ENCODE measurements at regions not wholly inside any gene's neighbourhood (a gene's known extent, or its start where the extent isn't known, plus 50 kb on each side); places are given as distances from the start of the nearest gene placed in this dataset.

DNA sequence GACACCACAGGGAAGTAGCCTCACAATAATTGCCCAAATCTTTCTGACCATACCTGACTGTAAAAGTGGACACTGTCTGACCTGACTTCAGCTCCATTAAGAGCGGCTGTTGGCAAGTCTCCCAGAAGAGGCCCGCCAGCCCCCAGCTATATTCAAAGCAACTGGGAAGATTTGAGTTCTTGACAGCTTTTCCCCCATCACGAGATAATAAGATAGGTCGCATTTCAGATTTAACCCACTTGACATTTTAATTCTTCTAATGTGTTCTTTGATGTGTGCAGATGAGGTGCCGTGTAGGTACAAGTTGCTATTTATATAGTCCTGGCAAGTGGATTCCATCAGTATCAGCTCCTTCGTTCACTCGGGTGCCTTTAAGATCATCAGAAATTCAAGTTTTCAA, 345.7 kb downstream of the DRD1 start:
- no peak for DNase-seq

DNA sequence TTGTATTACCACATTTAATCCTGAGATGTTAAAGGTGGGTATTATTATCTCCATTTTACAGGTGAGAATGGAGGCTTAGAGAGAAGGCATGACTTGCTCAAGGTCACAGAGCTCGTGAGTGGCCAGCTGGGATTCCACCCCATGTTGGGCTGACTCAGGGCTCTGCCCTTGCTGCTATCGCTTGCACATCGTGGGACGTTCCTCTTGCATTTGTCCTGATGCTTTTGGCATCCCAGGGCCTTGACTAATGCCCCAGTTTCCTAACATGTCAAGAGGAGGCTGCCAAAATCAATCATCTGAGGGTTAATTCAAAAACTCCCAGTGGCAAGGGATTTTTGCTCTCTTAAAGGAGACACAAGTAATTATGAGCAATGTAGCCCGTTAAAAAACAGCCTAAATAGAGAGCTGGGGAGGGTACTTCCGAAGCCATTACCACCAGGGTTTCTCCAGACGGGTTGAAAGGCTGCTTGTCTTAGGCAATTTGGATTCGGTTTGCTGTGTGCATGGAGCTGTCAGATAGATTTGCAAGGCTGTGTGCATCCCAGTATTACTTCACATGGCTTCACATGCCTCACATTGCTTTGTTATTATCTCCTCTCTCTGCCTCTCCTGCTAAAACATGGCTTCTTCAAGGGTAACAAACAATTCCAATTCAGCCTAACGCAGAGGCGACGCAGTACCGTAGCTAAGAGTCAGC, 347.4 kb downstream of the DRD1 start:
- DNase-seq = no peak

DNA sequence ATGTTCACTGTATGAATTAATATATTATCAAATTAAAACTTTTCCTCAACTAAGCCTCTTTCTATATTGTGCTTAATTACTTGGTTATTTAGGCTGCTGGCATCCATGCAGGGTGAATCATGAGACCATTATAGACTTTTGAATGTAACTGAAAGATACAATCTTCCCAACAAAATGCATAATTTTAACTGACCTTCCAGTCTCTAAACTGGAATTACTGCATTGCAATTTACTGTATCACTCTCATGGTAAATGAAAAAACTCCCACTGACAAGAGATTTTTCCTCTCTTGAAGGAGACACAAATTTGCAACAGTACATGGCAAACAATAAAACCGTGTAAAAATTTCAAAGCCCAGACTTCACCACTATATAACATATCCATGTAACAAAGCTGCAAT, 349.5 kb downstream of the DRD1 start:
- no peak for DNase-seq

DNA sequence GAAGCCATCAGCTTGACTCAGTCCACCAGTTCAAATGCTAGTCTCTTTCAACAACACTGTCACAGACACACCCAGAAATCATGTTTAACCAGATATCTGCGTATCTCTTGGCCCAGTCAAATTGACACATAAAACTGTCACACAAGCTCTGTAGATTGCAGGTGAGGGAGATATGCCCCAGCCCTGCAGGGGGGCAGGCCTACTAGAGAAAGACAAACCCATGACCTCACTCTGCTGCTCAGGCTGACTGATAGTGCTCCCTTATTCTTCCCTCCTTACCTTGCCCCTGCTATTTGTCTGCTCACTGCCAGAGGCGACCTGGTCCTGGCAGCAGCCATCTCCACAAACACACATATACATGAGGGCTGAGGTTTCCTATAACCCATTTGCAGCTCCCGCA, 351.3 kb downstream of the DRD1 start:
- DNase-seq = no peak

DNA sequence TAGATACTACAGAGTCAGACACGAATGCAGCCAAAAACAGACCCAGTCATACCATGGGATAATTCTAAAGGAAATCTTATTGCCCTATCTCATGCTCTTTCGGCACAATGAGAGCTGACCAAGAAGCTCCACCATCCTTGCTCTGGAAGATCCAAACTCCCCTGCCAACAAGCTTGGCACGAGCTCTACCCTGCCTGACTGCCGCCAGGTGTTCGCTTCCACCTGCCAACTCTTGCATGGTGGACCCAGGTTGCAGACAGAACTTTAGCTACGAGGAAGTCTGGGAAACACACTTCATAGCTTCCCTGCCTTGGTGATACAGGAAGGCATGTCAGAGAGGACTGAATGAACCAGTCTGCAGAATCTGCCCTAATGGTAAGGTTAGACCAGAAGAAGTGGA, 355.0 kb downstream of the DRD1 start:
- DNase-seq = no peak

DNA sequence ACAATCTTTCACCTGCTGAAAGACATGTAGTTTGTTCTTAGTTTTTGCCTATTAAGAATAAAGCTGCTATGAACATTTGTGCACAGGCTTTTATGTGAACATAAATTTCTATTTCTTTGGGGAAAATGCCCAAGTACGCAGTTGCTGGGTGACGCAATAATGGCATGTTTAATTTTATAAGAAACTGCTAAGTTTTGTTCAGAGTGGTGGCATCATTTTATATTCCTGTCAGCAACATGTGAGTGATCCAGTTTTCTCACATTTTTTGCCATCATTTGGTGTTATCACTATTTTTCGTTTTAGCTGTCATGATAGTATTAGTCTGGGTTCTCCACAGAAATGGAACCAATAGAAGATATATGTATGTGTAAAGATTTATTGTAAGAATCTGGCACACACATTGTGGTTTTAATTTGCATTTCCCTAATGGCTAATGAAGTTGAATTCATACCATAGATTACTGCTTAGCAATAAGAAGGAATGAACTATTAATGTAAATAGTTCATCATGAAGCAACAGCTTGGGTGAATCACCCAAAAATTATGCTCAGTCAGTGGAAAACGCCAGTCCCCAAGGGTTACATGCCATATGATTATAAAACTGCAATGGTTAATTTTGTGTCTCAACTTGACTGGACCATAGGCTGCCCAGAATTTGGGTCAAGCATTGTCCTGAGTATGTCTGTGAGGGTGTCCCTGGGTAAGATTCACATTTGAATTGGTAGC, 358.6 kb downstream of the MSX2 start:
- no peak for DNase-seq

DNA sequence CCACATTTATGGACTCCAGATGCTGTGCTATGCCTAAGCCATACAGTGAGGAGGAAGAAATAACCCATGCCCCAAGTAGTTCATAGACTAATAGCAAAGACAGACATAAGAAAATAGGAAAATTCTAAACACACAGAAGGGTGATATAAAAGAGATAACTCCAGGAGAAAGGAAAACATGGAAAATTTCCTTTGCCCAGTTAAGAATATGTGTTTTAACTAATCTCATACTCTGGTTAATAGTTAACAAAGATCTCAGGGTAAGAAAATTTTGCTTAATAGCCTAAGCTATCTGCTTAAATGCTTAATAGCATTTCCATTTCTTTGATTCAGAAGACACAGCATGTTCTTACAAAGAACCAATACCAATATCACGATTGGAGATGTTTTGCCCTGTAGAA, 358.0 kb downstream of the MSX2 start:
- DNase-seq = no peak

DNA sequence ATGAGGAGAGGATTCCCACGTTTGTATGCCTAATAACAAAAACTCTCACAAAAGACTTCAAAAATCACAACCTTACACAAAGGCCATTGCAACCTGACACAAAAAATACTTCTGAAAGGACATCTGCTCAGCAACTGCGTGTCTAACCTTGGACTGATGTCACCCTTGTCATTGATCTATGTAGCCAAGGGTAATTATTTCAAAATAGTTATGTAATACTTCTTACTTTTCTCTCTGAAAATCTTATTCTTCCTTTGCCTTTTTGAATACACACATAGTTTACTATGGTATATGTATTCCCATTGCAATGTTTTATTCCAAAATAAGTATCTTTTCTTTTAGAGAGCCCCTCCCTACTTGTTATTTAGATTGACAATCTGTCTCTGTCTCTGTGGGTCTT, 355.3 kb downstream of the MSX2 start:
- DNase-seq = no peak

DNA sequence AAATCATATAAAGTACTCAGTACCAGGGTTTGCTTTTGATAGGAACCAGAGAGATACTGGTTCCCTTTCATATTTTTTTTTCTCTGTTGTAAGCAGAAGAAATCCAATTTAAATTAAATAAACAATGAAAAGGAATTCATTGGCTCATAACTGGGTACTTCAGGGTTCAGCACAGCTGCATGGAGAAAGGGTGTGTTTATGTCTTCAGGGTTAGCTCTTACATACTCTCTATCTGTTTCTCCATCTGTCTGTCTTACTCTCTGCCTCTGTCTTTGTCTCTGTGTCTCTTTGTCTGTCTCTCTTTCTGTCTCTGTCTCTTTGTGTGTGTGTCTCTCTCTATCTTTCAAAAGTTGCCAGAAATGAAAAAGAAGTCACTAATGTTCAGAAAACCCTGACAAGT, 345.9 kb downstream of the MSX2 start:
- no peak for DNase-seq

DNA sequence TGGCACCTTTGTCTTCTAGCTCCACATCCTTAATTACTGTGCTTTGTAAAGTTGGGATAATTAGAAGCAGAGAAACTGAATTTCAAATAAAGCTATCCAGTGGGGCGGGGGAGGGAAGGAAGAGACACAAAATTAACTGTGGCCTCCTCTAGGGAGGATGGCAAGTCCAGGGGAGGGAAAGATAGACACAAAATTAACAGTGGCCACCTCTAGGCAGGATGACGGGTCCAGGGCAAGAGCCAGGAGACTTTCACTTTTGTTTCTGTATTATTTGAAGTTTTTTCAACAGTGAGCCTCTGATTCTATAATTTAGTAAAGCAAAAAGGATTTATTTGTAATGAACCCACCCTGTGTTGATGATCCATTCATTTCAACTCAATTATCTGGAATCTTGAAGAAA, 335.9 kb downstream of the MSX2 start:
- DNase-seq = no peak

DNA sequence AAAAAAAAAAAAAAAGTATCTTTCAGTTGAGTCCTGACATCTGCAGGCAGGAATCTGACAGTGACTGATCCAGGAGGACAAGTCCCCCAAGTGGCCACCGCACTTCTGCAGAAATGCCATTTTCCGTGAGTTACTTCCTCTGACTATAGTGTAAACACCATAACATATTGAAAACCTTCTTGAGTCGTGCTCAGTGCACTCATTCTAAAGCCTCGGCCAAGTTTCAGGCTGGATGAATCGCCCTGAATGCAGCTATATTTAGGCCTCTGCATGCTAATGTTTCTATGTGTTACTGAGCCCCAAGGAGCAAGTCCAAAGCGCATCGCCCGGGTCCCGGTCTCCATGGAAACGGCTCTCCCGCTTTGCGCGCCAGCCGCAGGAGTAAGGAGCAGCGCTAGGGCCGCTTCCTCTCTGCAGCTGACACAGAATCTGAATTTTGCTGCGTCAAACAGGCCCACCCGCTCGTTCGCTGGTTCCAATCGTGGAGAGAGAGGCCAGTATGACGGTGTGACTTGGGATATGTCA, 335.4 kb downstream of the MSX2 start:
- peak; percentile 23 to 29 for DNase-seq

DNA sequence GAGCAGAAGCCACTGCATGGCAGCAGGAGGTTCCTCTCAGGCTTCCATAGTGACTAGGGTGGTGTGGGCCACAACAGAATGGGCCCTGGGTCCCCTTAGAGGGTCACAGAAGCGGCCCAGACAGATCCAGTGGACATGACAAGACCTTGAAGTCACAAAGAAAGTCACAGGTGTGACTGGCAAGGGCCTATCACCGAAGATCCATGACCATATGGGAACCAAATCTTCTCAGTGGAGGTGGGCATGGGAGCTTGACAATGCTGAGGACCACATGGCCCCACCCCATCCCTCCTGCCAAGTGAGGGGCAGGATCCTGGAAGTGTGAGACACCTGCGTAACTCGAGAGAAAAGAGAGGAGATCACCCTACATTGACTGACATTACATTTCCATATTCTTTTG, 332.4 kb downstream of the MSX2 start:
- DNase-seq = no peak

DNA sequence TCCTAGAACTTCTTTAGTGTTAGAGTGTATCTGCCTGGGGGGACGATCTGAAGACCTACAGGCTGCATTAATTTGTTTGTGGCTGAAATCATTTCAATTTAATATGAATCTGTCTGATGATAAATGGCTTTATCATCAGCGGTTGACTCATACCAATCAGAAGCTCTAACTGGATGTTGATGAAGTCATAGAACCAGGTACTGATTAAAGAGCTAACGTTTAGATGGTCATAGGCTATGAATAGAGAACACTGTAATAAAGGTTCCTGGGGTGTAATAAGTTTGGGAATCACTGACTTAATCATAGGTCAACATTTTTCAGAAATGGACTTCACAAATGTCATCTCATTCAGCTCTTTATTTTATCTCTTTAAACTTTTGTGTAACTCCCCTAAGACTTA, 329.9 kb downstream of the MSX2 start:
- DNase-seq = no peak

DNA sequence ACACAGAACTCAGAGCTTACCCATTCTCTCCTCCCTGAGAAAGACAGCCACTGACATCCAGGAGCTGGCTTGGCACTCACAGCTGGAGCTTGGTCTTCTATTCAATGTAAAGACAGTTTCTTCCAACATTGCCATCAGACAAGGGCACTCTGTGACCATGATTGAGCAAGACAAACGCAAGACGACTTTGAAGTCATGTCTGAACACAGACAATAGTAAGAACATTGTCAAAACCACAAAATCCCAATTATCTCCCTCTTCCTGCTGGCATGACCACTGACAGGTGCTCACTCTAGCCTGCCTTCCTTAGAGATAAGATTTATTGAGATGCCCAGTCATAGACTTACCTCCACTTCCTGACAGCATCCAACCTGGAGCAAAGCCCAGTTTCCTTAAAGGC, 328.0 kb downstream of the MSX2 start:
- DNase-seq = no peak

DNA sequence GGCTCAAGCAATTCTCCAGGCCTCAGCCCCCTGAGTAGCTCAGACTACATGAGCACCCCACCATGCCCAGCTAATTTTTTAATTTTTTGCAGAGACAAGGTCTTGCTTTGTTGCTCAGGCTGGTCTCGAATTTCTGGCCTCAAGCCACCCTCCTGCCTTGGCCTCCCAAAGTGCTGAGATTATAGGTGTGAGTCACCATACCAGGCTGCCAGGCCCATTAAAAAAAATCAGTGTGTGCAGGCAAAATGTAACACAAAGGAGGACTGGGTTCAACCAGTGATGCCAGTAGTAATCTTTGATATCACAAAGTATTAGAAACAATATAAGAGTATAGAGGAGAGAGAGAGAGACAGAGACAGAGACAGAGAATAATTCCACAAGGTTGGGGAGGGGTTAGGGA, 322.7 kb downstream of the MSX2 start:
- no peak for DNase-seq

DNA sequence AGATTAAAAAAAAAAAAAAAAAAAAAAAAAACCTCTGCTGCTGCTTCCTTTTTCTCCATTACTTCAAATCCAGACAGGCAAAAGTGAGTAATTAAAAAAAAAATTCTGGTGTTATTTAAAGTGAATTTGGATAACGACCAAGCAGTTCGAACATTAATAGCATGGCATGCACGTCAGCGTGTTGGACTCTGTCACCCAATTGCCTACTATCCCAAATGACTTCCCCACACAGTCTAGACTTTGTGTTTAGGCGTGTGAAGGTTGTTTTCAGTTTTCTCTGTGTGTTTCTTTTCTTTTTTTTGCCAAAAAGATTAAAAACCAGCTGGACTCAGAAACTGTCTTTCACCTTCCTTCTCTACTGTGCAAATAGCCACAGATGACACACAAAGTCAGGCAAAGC, 321.4 kb downstream of the MSX2 start:
- no peak for DNase-seq

DNA sequence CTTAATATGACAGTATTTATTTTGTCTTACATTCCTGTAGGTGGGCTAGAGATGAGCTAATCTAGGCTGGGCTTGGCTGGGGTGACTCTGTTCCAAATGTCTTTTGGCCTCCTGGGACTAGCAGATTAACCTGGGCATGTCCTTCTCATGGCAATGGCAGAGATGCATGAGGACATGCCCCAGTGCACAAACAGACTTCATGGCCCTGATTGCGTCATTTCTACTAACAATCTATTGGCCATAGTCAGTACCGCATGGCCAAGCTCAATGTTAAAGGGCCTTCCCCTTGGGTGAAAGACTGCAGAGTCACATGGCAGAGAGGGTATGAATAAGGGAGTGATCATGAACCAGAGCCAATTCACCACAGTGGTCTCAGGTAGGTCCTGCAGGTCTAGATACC, 313.4 kb downstream of the MSX2 start:
- DNase-seq = no peak

DNA sequence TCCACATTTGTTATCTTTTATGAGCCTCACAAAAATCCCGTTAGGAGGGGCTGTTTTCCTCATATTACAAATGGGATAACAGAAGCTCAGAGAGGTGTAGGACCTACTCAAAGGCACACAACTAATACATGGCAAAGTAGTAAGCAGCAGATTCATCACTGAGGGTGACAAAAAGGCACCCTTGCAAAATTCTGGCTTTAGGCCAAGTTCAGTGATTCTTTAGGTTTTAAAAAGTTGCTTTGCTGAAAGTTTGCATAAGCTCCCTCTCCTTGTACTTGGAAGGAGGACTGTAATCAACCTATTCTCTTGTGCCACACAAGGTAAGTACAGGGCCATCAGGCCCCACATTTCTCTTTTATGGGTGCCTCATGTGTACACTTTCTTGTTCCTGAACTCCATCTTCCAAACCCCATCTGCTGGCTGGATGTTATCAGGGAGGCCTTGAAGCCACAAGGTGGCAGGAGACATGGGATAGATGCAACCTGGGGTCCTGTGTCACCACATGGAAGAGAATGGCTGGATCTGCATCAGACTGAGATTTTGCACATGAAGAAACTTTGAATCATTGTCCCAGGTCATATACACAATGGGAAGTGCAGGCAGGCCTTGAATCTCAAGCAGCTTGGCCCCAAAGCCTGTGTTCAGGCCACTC, 311.6 kb downstream of the MSX2 start:
- no peak for DNase-seq

DNA sequence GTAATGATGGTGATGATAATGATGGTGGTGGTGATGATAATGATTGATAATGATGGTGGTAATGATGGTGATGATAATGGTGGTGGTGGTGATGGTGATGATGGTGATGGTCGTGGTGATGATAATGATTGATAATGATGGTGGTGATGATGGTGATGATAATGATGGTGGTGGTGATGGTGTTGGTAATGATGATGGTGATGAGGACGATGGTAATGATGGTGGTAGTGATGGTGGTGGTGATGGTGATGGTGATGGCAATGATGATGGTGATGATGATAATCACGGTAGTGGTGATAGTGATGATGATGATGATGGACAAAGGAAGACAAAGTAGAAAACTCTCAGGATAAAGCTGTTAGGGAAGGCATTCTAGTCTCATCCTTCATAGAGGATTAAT, 310.5 kb downstream of the MSX2 start:
- no peak for DNase-seq

DNA sequence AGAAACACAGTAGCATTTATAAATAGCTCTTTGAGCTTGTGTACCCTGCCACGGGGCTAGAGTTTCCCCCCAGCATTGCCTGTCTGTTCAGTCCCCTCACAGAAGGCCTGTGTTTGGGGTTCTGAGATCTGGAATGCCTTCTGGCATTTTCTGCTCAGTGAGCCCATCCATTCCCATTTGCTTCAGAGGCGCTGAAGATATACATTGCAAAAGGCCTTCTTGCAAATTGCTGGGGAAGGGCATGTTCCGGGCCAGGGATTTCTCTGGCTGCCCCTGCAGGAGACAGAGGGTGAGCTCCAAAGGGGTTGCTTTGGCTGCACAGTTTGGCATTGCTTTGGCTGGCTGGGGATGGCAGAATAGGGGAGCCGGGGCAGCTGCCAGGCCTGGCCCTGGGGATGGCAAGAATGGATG, 308.4 kb downstream of the MSX2 start:
- DNase-seq = no peak

DNA sequence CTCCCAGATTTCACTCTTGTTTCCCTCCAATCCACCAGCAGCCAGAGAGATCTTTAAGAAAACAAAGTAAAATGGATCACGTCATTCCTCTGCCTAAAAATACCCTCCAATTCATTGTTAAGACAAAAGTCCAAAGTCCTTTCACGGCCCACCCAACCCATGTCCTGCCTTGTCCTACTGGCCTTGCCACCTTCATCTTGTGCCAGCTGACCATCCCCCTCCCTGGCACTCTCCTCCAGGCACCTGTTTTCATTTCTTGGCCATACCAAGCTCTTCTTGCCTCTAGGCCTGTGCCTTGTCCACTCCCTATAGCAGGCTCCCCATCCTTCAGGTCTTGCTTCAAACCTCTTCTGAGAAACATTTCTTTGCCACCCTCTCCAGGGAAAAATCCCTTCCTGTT, 307.6 kb downstream of the MSX2 start:
- DNase-seq = no peak

DNA sequence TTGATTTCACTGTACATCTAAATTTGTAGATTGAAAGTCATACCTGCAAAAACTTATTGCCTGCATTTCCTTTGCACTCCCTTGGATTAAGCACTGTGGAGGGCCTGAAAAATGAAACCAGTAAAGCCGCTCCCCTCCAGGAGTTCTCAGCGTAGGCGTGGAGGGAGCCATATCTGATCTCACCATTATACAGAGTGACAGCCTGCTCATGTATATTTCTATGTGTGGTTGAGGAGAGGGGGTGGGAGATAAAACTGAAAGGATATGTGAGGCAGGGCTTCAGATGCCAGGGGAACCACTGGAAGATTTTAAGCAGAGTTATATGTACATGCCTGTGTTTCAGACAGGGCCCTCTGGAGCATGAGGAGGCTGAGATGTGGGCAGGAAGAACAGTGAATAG, 303.0 kb downstream of the MSX2 start:
- no peak for DNase-seq

DNA sequence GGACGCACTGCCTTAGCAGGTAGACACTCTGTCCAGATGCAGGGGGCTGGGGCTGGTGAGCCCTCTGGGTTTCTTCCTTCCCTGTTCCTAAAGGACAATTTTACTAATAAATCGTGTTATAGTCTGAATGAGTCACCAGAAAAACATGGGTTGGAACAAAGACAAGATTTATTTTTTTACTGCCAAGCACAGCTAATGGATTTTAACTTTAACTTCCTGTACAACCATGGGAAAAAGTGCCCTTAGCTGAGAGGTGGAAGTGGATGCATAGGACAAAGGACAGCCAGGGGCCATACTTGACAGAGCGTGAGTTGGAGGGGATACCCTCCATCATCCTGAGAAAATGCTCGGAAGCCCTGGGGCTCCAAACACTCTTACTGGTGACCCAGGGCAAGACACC, 300.7 kb downstream of the MSX2 start:
- DNase-seq = no peak

Data from activated CD4-positive, alpha-beta T cell treated with anti-CD3 and anti-CD28 coated beads, Interleukin-2, amount 50 U/mL, for 48 hours (primary cell).